ENCODE measurements at regions not wholly inside any gene's neighbourhood (a gene's known extent, or its start where the extent isn't known, plus 50 kb on each side); places are given as distances from the start of the nearest gene placed in this dataset.

DNA sequence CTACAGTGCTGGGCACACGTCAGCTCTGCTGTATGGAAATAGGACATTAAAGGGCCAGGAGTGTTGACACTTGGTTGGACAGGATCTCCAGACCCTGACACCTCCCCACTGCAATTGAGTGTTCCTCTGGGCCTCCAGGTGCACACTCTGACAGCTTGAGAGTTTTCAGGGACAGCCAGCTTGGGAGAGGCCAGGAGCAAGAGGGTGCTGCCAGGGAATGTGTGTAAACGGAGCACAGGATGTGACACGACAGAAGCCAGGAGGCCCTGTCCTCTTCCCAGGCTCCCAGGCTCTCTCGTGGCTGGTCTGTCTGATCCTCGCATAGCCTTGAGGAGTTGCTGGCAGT is 318.1 kb upstream of the HS6ST1 start:
- no peak for DNase-seq

DNA sequence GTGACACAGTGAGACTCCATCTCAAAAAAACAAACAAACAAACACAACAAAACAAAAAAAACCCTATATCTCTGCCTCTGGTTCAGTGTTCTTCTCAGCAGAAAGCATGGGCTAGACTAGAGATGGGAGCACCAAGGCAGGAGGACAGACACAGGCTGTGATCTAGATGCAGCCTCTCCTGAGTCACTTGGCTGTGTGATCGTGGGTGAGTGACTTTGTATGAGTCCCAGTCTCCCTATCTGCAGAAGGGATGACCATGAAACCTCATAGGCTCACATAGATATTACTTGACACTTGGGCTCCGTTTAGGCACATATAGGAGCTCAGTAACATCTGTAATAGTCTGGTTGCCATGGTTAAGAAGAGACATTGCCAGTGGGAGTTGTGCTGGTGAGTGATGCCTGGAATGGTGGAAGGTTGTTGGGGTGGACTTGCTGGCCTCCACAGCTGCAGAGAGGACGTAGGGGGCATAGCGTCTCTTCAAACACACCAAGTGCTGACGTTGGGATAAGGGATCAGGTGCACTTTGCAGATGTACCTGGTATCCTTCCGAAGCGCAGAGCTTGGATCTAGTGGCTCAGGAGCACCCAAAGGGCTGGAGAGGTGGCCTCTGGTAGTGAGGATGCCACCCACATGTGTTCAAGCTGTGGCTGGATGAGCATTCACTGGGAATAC is 318.9 kb upstream of the HS6ST1 start:
- DNase-seq: no peak

DNA sequence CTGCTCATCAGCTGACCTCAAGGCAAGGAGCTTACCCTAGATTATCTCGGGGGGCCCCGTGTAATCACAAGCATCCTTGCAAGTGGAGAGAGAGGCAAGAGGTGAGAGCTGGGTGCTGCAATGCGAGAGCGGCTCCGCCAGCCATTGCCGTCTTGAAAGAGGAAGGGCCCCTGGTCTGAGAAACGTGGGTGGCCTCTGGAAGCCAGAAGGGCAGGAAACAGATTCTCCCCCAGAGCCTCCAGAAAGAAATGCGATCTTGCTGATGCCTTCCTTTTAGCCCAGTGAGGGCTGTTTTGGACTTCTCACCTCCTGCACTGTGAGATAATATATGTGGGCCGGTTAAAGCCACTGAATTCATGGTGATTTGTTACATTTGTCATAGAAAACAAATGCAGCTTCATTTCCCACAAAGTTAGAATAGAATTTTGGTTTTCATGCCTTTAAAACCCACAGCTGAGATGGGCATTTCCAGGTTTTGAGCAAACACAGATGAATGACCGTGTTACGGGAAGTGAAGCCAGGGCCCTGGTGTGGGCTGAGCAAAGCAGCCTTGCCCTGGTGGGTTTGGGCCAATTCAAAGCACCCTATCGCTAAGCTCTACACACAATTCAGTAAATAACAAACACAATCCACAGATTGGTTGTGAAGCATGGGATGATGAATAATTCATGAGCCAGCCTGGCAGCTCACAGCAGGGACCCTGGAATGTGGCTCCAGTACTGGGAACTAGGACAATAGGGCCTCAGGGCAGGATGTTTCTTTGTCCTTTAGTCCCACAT is 319.9 kb upstream of the HS6ST1 start:
- DNase-seq: no peak

DNA sequence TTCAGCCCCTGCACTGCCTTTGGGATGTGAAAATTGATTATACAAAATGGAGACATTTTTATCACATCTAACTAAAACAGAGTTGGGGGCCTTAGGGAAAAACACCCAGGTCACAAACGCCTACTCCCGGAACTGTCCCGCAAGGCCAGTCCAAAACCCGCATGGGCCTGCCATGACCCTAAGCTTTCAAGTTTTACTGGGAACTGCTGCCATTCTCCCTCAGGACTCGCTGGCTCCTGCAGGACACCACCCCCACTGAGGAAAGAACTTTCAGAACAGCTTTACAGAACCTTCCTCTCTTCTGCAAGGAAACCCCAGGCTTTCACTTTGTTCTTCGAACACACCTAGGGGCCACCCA is 320.4 kb upstream of the HS6ST1 start:
- DNase-seq: no peak

DNA sequence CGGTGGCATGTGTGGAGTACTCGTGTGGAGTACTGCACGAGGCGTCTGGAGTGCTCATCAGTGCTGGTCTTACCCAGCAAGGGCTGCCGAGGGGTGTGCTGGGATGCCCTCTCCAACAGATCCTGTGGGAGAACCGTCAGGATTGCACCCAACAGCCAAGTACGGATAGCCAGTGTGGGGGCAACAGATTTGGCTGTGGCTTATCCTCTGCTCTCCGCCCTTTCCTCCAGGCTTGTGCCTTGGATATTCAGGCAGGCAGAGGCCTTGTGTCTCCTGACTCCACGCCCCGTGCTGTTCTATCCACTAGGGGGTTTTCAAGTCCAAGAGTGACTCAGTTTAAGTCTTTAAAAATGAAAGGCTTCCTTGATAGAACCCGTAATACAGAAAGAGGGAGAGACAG is 321.0 kb upstream of the HS6ST1 start:
- no peak for DNase-seq

DNA sequence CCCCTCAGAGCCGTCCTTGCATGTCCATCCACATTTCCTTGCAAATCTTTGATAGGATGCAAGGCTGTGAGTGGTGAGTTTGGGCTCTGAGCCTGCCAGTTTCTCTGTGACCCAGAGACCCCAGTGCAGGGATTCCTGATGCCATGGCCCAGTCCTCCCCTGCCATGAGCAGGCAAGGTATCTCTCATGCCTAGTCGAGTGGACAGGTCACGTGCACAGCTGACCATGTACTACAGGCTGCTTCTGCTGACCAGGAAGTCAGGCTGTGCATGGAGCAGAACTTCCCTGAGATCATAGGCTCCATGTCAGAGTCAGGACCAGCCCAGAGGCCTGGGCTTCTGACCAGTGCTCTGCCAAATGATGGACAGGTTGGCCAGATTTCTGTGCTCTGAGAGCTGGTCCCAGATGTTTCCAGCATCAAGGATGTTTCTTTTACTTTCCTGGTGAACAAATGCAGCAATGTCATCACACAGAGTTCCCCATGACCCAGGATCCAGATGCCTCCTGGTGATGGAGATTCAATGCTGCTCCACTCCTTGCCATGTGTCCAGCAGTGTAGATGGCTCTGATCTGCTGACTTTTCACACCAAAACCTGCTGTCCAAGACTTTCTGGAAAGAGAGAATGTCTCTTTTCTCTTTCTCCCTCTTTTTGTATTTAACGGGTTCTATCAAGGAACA is 321.6 kb upstream of the HS6ST1 start:
- no peak for DNase-seq

DNA sequence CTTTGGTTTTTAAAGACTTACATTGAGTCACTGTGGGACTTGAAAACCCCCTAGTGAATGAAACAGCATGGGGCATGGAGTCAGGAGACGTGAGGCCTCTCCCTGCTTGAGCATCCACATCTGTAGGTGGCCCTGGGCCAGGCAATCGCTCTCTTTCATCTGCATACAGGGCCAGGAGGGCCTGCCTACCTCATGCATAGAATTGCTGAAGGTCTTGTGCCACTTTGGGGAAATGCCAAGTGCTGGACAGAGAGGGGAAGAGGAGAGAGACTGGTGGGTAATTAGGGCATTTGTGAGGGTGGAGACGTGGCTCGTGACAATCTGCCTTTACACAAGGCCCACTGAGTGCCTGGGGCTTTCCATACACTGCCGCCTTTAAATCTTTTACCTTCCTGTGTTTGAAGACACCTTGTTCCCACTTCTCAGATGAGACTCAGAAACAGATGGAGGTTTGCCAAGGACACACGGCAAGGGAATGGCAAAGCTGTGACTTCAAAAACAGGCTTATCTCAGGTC is 322.2 kb upstream of the HS6ST1 start:
- no peak for DNase-seq

DNA sequence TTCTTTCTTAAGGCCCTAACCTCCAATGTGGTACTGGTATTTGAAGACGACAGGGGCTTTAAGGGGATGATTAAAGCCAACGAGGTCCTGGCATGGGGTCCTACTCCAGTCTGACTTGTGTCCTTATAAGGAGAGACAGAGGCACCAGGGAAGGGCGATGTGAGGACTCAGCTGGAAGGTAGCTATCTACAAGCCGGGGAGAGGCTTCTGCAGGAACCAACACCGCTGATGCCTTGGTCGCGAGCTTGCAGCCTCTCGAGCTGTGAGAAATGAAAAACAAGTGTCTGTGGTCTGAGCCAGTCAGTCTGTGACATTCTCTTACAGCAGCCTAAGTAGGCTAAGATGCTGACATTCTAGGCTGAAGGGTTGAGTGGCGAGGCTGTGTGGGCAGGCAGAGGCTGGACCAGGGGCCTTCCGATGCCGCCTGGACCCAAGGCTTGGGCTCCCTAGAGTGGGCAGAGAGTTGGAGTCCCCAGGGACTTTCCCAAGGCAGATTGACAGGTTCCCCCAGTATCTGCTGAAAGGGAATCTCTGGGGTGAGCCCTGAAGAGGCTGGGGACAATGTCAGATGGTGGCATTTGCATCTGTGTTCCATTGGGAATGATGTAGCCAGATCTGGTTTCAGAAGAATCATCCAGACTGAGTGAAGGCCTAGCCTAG is 322.9 kb upstream of the HS6ST1 start:
- DNase-seq: no peak

DNA sequence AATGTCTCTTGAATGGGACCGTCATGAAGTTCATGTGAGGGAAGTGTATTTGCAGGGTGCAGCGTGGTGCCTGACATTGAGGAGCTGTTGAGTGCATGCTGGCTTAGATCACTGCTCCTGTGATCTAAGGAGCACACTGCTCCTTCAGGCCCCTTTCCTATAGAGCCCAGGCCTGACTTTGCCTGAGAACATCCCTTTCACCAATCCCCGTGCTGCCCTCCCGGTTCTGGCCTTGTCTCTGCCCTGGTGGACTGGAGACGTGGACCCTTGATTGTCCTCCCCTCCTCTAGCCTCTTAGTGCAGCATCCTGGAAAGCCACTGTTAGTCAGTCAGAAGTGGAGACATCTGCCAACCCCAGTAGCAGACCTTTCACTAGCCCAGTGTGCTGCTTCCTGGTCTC is 323.6 kb upstream of the HS6ST1 start:
- DNase-seq: no peak

DNA sequence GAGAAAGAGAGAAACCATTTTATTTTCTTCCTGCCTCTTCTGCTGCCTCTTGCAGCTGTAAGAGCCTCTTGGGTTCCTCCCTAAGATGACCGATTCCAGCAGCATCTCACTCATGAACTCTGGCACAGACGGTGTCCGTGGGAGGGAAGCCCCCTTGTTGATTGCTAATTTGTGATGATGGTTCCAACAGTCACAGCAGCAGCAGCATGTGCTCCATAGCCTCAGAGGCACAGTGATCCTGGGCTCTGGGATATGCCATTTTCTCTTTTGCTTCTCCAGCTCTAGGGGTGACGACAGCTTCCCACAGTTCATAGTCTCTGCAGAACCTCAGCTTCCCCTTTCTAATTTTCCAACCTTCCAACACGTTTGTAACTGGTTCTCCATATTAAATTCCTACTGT is 324.2 kb upstream of the HS6ST1 start:
- no peak for DNase-seq

DNA sequence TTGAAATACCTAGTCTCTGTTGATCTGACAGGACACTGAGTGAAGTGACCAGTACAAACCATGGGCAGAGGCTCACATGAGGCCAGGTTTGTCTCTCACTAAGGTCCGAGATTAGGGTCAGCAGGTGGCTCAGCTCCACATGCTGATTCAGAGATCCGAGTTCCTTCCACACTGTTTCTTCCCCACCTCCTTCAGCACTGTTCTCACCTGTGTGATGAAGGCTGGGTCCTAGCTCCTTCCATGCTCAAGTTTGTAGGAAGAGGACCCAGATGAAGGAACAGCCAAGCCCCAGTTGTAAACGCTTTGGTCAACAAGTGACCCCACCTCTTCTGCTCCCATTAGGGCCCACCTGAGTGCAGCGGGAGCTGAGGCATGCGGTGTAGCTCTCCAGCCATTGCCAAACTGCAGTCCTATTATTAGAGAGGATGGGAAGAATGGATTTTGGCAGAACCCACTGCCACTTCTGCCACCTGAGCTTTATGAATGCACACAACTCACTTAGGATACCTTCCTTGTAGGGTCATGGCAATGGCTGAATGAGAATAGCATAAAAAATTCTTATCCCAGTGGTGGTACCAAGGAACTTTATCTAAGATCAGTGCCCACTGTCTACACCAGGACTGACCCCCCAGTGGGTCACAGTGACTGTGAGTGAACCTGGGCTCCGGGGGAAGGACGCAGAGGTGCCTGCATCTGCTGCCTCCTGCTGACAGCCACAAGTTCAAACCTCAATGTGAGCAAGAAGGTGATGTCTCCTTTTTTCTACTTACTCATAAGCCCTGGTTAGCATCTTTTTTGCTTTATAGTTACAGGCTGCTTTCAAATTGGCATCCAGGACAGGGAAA is 324.8 kb upstream of the HS6ST1 start:
- DNase-seq: no peak

DNA sequence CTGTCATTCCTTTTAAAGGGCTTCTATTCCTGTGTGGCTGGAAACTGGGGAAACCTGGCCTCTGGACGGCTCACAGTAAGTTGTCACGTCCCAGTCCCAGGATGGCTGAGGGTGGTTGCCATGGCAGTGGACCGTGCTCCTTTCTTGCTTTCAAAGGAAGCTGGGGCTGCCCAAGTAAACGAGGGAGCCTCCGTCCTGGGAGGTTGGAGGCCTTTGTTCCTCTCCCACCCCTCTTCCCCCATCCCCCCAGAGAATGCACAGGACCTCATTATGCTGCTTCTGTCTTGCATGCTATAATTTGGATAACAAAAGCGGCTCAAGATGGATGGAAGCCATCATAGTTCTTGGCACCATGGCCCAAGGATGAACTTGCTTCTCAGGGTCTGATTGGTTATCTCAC is 325.5 kb upstream of the HS6ST1 start:
- no peak for DNase-seq

DNA sequence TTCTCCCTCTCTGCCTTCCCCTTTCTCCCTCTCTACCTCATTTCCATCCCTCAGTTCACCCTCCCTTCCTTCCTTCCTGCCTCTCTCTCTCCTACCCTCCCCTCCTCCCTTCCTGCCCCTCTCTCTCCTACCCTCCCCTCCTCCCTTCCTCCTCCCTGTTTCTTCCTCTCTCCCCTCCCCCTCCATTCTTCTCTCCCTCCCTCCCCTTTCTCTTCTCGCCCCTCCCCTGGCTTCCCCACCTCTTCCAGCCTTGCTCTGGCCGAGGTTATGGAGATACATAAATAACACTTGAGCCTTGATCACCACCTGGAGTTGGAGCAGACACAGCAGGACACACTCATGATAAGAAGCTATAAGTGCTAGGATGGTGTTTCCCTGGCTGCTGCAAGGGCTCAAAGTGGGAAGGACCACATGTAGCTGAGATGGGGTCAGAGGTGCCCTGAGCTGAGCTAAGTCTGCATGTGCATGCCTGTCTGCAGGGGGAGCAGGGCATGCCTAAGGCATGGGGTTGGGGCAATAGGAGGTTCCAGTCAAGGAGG is 326.1 kb upstream of the HS6ST1 start:
- no peak for DNase-seq

DNA sequence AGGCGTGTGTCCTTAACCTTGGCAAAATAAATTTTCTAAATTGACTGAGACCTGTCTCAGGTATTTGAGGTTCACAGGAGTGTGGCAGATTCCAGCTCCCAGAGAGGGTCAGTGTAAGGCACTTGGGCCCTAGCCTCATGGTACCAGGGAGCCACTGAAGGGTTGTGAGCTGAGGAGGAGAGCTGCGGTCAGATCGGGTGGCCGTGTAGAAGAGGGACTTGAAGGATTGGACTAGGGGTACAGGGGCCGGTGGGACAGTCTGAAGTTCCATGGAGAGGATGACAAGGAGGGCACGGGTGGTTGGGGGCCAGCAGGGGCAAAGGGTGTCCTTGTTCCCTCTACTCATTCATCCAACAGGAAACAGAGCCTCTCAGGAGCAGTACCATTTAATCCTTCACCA is 327.0 kb upstream of the HS6ST1 start:
- no peak for DNase-seq

DNA sequence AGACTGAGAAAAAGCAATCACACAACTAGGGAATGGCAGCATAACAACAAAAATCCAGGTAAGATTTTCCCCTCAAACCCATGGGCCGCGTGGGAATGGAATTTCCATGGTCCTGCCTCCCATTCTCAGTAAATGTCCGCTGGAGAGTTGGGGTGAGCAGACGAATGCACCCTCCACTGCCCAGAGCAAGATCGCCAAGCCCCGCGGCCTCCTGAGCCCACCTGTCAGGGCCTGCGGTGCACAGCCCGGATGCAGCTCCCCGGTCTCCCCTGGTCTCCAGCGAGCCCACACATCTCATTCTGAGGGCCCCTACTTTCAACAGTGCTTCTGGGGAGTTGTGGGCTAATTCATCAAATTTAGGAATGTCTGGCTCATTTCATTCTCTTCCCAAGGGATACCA is 327.4 kb upstream of the HS6ST1 start:
- no peak for DNase-seq

DNA sequence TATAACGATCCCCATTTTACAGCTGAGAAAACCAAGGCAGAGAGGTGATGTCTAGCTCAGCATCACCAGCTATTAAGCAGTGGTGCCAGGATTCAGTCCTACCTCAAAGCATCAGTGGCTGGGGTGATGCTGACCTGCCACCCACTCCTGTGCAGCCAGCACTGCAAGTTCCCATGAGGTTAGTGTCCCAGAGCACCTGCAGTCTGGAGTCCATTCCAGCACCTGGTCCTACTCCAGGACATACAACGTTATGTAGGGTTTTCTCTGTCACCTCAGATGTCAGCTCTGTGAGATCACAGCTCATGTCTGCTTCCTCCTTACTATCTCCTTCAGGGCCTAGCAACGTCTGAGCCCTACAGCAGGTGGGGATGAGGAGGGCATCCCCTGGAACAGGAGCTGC is 328.0 kb upstream of the HS6ST1 start:
- no peak for DNase-seq

DNA sequence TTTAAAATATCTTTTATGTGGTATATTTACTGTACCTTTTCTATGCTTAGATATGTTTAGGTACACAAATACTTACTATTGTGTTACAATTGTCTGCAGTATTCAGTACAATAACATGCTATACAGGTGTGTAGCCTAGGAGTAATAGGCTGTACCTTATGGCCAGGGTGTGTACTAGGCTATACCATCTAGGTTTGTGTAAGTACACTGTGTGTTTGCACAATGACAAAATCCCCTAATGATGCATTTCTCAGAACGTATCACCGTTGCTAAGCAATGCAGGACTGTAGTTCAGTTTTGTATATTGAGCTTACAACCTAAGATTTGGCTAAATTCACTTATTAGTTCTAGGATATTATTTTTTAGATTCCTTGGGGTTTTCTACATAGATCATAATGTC is 332.3 kb upstream of the HS6ST1 start:
- no peak for DNase-seq

DNA sequence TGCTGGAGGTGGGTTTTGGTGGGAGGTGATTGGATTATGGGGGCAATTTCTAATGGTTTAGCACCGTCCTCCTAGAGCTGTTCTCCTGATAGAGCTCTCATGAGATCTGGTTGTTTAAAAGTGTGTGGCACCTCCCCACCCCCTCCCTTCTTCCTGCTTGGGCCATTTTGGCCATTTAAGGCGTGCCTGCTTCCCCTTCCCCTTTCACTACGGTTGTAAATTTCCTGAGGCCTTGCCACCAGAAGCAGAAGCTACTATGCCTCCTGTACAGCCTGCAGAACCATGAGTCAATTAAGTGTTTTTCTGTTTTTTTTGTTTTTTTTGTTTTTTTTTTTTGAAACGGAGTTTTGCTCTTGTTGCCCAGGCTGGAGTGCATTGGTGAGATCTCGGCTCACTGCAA is 335.7 kb upstream of the HS6ST1 start:
- DNase-seq: no peak

DNA sequence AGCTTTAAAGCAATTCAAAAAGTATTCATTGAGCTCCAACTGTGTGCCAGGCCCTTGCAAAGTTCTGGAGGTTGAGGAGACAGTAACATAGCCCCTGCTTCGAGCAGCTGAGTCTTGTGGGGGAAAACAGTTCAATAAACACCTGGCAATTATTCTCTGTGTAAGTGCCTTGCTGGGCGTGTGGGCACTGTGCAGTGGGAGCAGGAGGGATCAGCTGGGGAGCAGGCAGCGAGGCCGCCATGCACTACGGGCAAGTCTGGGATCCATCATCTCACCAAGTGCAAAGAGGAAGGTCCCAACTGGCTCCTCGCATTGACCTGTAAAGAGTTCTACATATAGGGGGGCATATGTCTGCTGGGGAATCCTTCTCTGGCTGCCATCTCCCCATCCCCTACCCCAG is 342.2 kb upstream of the HS6ST1 start:
- DNase-seq: no peak

DNA sequence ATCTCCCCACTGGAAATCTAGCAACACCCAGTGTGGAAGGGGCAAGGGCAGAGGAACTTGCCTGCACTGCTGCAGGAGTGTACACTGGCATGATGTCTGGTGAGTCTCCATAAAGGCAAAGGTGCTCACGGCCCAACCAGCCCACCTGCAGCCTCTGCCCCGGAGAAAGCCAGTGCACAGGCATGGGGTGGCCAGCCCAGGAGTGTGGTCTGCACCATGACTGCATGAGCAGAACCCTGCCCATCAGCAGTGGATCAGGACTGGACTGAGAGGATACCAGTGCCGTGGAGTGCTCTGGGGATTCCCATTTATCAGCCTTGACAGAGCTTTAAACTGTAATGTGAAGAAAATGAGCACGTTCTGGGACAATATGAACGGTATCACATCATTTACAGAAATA is 342.6 kb upstream of the HS6ST1 start:
- DNase-seq: no peak

DNA sequence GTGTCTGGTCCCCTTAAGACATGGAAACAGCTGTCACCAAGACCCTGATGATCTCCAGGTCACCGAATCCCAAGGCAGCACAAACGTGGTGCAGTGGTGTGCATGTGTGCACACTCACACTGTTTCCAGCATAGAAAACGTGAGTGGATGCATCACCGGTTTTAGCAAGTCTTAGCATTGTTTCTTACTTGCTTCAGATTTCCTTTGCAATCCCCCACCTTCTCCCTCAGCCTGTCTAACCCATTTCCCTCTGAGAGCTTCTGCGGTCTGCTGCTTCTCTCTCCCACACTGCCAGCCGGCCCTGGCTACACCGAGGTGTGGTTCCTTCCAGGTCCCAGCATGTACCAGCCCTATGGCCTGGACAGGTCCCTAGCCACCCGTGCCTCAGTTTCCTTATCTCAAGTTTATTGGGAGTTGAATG is 343.4 kb upstream of the HS6ST1 start:
- DNase-seq: no peak
